GM21737 (cell line): ENCODE measurements at regions not wholly inside any gene's neighbourhood (a gene's known extent, or its start where the extent isn't known, plus 50 kb on each side); places are given as distances from the start of the nearest gene placed in this dataset.

ENCODE experiments used
- ATAC-seq: cut with Tn5 transposase; IDR thresholded peaks from one replicate; pipeline ENCODE4 v1.9.1; 2021; ENCODE audit warnings: mild to moderate bottlenecking, moderate library complexity; ENCODE audit not compliant: unreplicated experiment

DNA sequence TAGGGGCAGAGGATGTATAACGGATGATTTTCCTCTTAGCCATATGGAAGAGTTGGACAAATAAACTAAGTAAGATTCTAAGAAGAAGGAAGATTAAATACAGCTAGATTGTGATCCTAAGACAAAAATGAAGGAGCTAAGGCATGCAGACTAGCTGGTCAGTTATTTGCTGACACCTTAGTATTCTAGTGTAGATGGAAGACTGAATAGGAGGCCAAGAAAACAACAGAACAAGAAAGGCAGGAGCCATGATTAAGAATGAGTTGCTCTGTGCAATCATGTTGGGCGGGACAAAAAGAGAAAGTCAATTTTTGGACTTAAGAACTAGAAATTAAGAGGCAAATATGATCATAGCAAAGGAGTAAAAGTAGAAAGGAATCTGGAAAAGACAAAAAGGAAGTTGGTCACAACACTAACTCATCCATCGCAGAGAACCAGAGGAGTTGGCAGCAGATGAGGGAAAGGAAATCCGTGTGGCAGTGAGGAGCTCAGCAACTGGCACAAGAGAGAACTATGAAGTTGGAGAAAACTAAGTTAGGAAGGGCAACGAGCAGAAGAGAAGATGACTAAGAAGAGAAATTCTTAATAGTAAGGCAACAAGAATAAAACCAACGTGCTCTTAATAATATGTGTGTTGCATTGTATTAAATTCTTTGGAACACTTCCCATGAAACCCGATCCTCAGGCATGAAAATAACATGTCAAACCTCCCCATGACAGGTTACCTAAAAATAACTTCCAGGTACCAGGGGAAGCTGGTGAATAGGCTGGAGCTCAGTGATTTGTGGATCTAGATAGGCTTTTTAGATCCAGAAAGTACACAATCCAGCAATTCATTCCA, 234.4 kb downstream of the LTN1 start:
- no peak for ATAC-seq

- no peak for ATAC-seq
Measured at GRCh38 chr21:28754862-28755261, 237.8 kb downstream of the LTN1 start.

- no peak for ATAC-seq
Measured at GRCh38 chr21:28754127-28754611, 238.5 kb downstream of the LTN1 start.

GRCh38 chr21:28752131-28752530, 240.5 kb downstream of the LTN1 start:
- ATAC-seq, result no peak

- ATAC-seq, result no peak
Measured at GRCh38 chr21:28751176-28751575, 241.5 kb downstream of the LTN1 start.

DNA sequence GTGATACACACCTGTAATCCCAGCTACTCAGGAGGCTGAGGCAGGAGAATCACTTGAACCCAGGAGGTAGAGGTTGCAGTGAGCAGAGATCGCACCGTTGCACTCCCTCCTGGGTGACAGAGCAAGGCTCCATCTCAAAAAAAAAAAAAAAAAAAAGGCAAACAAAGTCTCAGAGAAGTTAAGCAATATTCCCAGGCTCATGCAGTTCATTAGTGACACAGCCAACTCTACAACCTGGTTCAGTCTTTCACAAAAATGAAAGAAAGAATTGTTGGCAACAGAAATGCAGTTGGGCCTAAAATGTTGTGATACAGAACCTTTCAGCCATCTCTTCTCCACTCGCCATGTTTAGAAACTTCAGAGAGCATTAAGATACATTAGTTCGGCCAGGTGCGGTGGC, 242.1 kb downstream of the LTN1 start:
- ATAC-seq, result no peak

- ATAC-seq, result no peak
Measured at GRCh38 chr21:28749536-28749935, 243.1 kb downstream of the LTN1 start.

DNA sequence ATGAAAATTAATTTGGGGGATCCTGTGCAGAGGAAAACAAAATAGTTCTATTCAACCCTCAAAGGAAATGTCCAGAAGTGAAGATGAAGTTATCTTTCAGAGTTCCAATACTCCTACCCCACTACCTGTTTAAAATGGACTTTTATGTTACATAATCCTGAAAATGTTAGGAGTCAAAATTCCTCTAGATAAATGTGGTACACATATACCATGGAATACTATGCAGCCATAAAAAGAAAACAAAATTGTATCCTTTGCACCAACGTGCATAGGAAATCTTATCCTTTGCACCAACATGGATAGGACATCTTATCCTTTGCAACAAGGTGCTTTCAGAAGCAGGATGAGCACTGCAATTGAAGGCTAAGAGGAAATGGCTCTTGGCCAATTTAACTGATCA, 245.2 kb downstream of the LTN1 start:
- no peak for ATAC-seq

- no peak for ATAC-seq
Measured at GRCh38 chr21:28746166-28746565, 246.5 kb downstream of the LTN1 start.

DNA sequence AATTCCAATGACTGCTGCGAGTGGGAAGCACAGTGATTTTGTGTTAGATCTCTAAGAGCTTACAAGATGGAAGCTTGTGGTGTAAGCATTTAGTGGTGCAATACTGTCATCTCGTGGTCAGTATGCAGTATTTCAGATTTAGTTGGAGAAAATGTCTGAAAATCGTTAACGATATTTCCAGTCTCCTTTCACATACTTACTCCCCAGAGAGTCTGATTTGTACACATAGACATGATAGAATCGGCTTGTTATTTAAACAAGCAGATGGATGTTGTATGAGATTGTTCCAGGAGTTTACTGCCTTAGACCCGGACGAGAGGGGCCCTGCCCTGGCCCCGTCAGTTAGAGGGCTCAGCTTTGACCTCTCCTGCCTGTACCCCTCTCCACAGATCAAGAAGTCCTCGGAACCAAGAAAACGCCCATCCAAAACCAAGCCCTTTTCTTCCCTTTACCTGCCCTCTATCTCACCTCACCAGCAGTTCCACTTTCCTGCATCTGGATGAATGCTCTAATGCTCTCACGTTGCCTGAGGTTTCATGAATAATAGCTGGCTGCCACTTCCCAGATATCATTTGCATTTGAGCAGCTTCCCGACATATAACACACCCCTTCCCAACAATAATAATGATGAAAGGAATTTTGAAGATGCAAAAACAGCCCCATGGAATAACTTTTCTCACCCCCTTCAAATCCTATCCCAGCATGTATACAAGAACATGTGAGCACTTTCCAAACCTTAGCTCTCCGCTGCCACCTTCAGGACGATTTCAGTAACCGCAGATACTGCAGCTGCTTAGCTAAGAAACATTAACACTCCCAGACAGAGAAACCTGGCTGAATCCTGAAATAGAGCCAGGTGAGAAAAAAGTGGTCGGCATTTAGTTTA, 247.3 kb downstream of the LTN1 start:
- ATAC-seq, result peak; percentile 83

DNA sequence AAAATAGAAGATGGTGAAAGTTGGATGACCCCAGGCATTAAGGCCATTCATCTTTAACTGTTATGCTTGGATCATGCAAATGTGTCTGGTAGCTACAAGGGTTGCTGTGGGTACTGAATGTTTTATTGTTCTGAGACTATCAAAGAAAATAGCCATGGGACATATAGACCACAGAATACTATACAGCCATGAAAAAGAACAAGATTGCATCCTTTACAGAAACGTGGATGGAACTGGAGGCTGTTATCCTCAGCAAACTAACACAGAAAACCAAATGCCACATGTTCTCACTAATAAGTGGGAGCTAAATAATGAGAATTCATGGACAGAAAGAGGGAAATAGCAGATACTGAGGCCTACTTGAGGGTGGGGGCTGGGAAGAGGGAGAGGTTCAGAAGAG, 249.0 kb downstream of the LTN1 start:
- no peak for ATAC-seq

- ATAC-seq, result no peak
Measured at GRCh38 chr21:28742527-28742926, 250.2 kb downstream of the LTN1 start.

- ATAC-seq, result no peak
Measured at GRCh38 chr21:28740125-28740524, 252.6 kb downstream of the LTN1 start.

- ATAC-seq, result no peak
Measured at GRCh38 chr21:28738882-28739281, 253.8 kb downstream of the LTN1 start.

- no peak for ATAC-seq
Measured at GRCh38 chr21:28738420-28738704, 254.3 kb downstream of the LTN1 start.

DNA sequence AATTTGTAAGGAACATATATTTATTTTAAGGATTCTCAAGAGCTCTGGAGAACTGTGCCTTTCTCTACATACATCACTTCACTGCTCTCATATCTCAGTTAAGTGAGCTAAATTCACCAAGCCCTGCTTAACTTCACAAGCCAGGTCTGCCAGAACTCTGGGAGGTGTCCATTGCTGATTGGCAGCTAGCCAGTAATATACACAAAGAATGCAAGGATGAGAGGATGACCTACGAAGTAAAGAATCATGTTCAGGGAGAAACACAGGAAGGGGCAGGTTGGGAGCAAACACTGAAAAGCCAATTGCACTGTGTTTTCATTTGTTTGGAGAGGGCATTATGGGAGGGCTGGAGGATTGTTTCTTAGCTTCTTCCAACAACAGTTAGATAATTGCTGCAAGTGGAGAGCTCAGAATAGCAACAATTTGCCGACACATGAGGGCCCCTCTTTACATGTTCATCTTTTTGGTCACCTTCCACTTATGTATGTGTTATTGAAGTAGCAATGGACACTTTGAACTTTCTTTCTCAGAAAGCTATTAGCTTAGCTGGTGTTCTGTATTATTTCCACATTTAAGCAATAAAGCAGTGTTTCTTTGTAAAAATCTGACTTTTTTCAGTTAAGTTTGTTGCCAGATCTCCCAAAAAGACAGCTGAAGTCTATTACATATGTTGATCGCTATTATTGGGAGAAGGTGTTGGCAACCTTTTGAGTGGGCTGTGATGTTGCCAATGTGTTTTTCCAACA, 254.8 kb downstream of the LTN1 start:
- no peak for ATAC-seq

GRCh38 chr21:28734522-28735175, 258.0 kb downstream of the LTN1 start:
- no peak for ATAC-seq

- no peak for ATAC-seq
Measured at GRCh38 chr21:28731700-28732321, 260.9 kb downstream of the LTN1 start.

DNA sequence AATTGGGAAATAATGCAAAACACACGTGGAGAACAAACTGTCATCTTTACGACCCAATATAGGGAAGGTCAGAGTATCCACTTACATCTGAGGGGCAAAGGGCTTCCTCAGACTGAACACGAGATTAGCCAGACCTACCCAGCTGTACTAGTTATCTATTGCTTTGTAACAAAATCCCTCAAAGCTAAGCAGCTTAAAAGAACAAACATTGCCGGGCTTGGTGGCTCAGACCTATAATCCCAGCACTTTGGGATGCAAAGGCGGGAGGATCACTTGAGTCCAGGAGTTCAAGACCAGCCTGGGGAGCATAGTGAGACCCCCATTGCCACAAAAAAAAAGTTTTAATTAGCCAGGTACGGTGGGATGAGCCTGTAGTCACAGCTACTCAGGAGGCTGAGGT, 262.8 kb downstream of the LTN1 start:
- ATAC-seq, result no peak

- no peak for ATAC-seq
Measured at GRCh38 chr21:28727809-28728208, 264.9 kb downstream of the LTN1 start.
